PC-3 (cell line): ENCODE measurements at regions not wholly inside any gene's neighbourhood (a gene's known extent, or its start where the extent isn't known, plus 50 kb on each side); places are given as distances from the start of the nearest gene placed in this dataset.

Source experiments
- ATAC-seq: fragments of 200-7000 bp; cut with Tn5 transposase; 2 replicates; pipeline ENCODE4 v1.9.1; 2020; ENCODE audit warnings: mild to moderate bottlenecking, moderate library complexity
- BruUV-seq: library from RNA; stranded (reverse); fragments of 400-500 nt; replicated peaks from 2 replicates; lab custom pipeline; 2021; lab: Mats Ljungman, UMichigan
- CTCF ChIA-PET: fragments of 300-600 bp; sonication (Branson Sonifier 250); formaldehyde crosslinking; loops from one replicate; lab custom pipeline; 2022; ENCODE audit warnings: antibody characterized with exemption; lab: Charles Lee
- POLR2A ChIA-PET: fragments of 300-600 bp; sonication (Branson Sonifier 250); formaldehyde crosslinking; loops from one replicate; lab custom pipeline; 2022; ENCODE audit warnings: antibody characterized with exemption; ENCODE audit not compliant: unreplicated experiment; lab: Charles Lee
- DNase-seq: peaks from one replicate; pipeline ENCODE4 v3.0.0-alpha.2; 2015
- H2AFZ ChIP-seq: fragments of 300-600 bp; sonication (generic); 2 replicates; pipeline ENCODE4 v1.6.0; 2016; ENCODE audit warnings: antibody characterized with exemption, low read length
- H3F3A ChIP-seq: fragments of 300-600 bp; sonication (generic); one replicate; pipeline ENCODE4 v1.6.0; 2017; ENCODE audit warnings: antibody characterized with exemption, low read length, control low read depth, mild to moderate bottlenecking; ENCODE audit not compliant: unreplicated experiment
- H3K27ac ChIP-seq: fragments of 300-600 bp; sonication (generic); 2 replicates; pipeline ENCODE4 v1.5.1; 2016; ENCODE audit warnings: mild to moderate bottlenecking, low read length
- H3K27me3 ChIP-seq: fragments of 300-600 bp; sonication (generic); 2 replicates; pipeline ENCODE4 v1.6.1; 2016; ENCODE audit warnings: low read length, mixed read lengths
- H3K36me3 ChIP-seq: fragments of 300-600 bp; sonication (generic); 2 replicates; pipeline ENCODE4 v1.6.1; 2016; ENCODE audit warnings: low read depth, mixed run types, low read length, mixed read lengths
- H3K4me1 ChIP-seq: fragments of 300-600 bp; sonication (generic); 2 replicates; pipeline ENCODE4 v1.5.1; 2016; ENCODE audit warnings: low read length; ENCODE audit not compliant: insufficient read depth
- H3K4me2 ChIP-seq: fragments of 300-600 bp; sonication (generic); 2 replicates; pipeline ENCODE4 v1.6.0; 2016; ENCODE audit warnings: low read length
- H3K4me3 ChIP-seq: fragments of 300-600 bp; sonication (generic); 2 replicates; pipeline ENCODE4 v1.5.1; 2016; ENCODE audit warnings: mild to moderate bottlenecking, low read length, mixed read lengths
- H3K79me2 ChIP-seq: fragments of 300-600 bp; sonication (generic); 2 replicates; pipeline ENCODE4 v1.6.1; 2017; ENCODE audit warnings: low read length, mixed read lengths
- H3K9ac ChIP-seq: fragments of 300-600 bp; sonication (generic); 2 replicates; pipeline ENCODE4 v1.6.0; 2016; ENCODE audit warnings: mild to moderate bottlenecking, low read length
- H3K9me2 ChIP-seq: fragments of 300-600 bp; sonication (generic); replicated peaks from 2 replicates; pipeline ENCODE4 v1.6.1; 2016; ENCODE audit warnings: mixed run types, low read length, mixed read lengths
- H3K9me3 ChIP-seq: fragments of 300-600 bp; sonication (generic); 2 replicates; pipeline ENCODE4 v1.6.1; 2016; ENCODE audit warnings: low read length, mixed read lengths
- H4K20me1 ChIP-seq: fragments of 300-600 bp; sonication (generic); 2 replicates; pipeline ENCODE4 v1.6.1; 2016; ENCODE audit warnings: low read length, mixed read lengths
- EZH2 ChIP-seq: fragments of 300-600 bp; sonication (generic); IDR thresholded peaks from one replicate; pipeline ENCODE4 v1.6.1; 2017; ENCODE audit warnings: antibody characterized with exemption, mild to moderate bottlenecking, low read length; ENCODE audit not compliant: unreplicated experiment
- EZH2phosphoT487 ChIP-seq: fragments of 300-600 bp; sonication (generic); IDR thresholded peaks from 2 replicates; pipeline ENCODE4 v1.6.1; 2018; ENCODE audit warnings: mild to moderate bottlenecking, antibody characterized with exemption, low read length, borderline replicate concordance
- intact Hi-C: fragments of 100-400 bp; cut with micrococcal nuclease; formaldehyde crosslinking; loops from 2 replicates; pipeline ENCODE4 v1.9.0; 2023
- TF ChIP-seq, protein P1 (sequence below): fragments of 300-600 bp; sonication (generic); conservative IDR thresholded peaks from 2 replicates; pipeline ENCODE4 v1.5.1; 2017; ENCODE audit warnings: antibody characterized with exemption, low read depth, mild to moderate bottlenecking, low read length

DNA sequence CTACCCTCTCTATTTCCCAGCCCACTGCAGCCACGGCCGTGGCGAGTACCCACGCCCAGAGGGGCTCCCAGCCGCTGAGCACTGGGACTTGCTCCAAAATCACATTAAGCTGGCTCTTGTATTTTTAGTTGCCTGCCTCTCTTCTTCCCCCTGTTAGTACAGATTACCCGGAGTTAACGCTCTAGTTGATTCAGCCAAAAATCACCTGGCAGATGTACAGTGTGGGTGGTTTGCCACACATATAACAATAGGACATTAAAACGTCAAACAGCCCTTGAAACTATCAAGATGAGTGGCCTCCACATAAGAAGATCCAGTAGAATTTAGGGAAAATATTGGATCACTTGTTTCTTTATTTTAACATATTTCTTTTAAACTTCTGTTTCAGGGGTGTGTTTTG lies 268.8 kb upstream of the PRDM1 start:
- Histone ChIP-seq H2AFZ (no peak overlapping the region), H3K4me2 (no peak overlapping the region), H3K9me2 (no peaks in the 10 kb centered on the region), H3K9ac (no peak overlapping the region), H3K27ac (no peak overlapping the region), H3K36me3 (no peaks in the 10 kb centered on the region), H3K4me1 (no peaks in the 10 kb centered on the region), H3F3A (no peaks in the 10 kb centered on the region), H3K4me3 (no peak overlapping the region), H3K9me3 (no peaks in the 10 kb centered on the region), H3K27me3 (no peaks in the 10 kb centered on the region), H3K79me2 (no peaks in the 10 kb centered on the region), H4K20me1 (no peaks in the 10 kb centered on the region)
- ATAC-seq (no peak), DNase-seq (no peak)
- ChIA-PET POLR2A (no interaction called here), CTCF (no interaction called here)
- intact Hi-C loops = no loop called here
- no peak for TF ChIP-seq EZH2phosphoT487
- TF ChIP-seq EZH2 = no peak
- TF ChIP-seq, protein P1, sequence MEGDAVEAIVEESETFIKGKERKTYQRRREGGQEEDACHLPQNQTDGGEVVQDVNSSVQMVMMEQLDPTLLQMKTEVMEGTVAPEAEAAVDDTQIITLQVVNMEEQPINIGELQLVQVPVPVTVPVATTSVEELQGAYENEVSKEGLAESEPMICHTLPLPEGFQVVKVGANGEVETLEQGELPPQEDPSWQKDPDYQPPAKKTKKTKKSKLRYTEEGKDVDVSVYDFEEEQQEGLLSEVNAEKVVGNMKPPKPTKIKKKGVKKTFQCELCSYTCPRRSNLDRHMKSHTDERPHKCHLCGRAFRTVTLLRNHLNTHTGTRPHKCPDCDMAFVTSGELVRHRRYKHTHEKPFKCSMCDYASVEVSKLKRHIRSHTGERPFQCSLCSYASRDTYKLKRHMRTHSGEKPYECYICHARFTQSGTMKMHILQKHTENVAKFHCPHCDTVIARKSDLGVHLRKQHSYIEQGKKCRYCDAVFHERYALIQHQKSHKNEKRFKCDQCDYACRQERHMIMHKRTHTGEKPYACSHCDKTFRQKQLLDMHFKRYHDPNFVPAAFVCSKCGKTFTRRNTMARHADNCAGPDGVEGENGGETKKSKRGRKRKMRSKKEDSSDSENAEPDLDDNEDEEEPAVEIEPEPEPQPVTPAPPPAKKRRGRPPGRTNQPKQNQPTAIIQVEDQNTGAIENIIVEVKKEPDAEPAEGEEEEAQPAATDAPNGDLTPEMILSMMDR = no peak
- BruUV-seq = no TSS peak

DNA sequence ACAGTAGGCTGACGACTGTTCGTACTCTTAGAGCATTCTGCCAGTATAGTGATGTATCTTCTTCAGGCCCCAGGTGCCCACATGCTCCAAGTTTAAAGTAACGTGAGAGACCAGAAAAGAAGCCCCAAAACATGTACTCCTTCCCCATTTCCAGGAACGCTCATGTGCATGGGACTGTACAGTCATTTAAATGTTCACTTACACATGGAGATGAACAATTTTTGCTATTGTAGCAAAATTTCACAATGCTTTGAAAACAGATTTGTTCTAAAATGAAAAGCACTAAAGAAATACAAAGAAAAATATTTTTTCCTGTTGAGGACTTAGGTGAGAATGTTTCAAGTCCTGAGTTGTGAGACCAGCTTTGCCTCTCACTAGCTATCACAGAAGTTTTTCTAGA lies 269.3 kb upstream of the PRDM1 start:
- Histone ChIP-seq H2AFZ (no peak overlapping the region), H3K4me2 (no peak overlapping the region), H4K20me1 (no peaks in the 10 kb centered on the region), H3K27me3 (no peaks in the 10 kb centered on the region), H3K27ac (no peak overlapping the region), H3K9me3 (no peaks in the 10 kb centered on the region), H3K9ac (no peak overlapping the region), H3K4me3 (no peak overlapping the region), H3K79me2 (no peaks in the 10 kb centered on the region), H3K4me1 (no peaks in the 10 kb centered on the region), H3K36me3 (no peaks in the 10 kb centered on the region), H3F3A (no peaks in the 10 kb centered on the region), H3K9me2 (no peaks in the 10 kb centered on the region)
- POLR2A ChIA-PET = no interaction called here
- no TSS peak for BruUV-seq
- no peak for TF ChIP-seq EZH2
- TF ChIP-seq, protein P1 = no peak
- no peak for TF ChIP-seq EZH2phosphoT487
- intact Hi-C loops = no loop called here
- no peak for DNase-seq
- no peak for ATAC-seq
- CTCF ChIA-PET = no interaction called here

DNA sequence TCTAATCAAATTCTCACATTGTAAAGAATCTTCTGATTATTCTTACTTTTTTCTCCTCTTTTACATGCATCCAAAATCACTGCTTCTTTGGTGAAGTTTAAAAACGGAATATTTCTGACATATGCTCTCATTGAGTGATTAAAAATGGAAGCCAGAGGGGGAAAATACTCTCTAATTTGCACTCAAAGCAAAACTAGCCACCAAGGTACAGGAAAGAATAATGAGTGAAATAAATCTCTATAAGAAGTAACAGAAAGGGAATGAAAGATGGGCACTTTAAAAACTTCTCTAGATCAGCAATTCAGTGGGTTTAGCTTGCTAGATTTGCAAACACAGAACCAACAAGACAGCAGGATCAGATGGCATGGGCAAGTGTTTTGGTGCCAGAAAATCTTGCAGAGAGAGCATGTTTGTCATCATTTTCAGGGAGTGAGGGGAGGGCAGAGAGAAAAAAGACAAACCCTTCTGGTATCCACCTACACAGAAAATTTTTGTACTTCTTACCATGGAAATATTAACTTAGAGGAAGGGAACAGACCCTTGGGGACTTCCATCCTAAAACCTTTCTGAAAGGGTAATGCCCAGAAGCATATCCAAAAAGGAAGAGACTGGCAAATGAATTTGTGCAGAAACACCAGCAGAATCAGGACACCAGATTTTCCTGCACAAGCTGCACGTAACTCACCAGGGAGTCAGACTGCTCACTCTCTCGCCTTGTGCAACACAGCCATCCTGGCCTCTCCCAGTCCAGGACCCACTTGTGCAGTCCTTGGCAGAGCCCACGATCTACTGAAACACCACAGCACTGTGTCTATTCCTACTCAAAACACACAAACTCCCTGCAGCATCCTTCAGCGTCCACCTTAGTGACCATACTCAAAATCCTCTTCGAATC lies 270.2 kb upstream of the PRDM1 start:
- H3K9ac ChIP-seq = no peak overlapping the region
- peaks cover 5% of the 10 kb centered on the region for H3K4me1 ChIP-seq
- ATAC-seq (no peak), DNase-seq (no peak)
- no peak for TF ChIP-seq EZH2phosphoT487
- TF ChIP-seq, protein P1 = no peak
- no peak for TF ChIP-seq EZH2
- H3K4me3 ChIP-seq = no peak overlapping the region
- CTCF ChIA-PET = no interaction called here
- intact Hi-C loops = no loop called here
- POLR2A ChIA-PET = no interaction called here
- H3K9me2 ChIP-seq = no peaks in the 10 kb centered on the region
- H3K4me2 ChIP-seq = no peak overlapping the region
- no peaks in the 10 kb centered on the region for H3F3A ChIP-seq
- no peaks in the 10 kb centered on the region for H3K9me3 ChIP-seq
- H3K36me3 ChIP-seq = no peaks in the 10 kb centered on the region
- H3K79me2 ChIP-seq = no peaks in the 10 kb centered on the region
- no TSS peak for BruUV-seq
- H2AFZ ChIP-seq = no peak overlapping the region
- H3K27me3 ChIP-seq = no peaks in the 10 kb centered on the region
- no peak overlapping the region for H3K27ac ChIP-seq
- H4K20me1 ChIP-seq = no peaks in the 10 kb centered on the region
